HepG2 (cell line): ENCODE measurements at regions not wholly inside any gene's neighbourhood (a gene's known extent, or its start where the extent isn't known, plus 50 kb on each side); places are given as distances from the start of the nearest gene placed in this dataset.
A peak's percentile ranks its signal among the peaks of the same experiment; 100 is the strongest.

Experiments used
- HNRNPLL ChIP-seq: fragments of 200-400 bp; formaldehyde crosslinking; IDR thresholded peaks from 2 replicates; pipeline ENCODE4 v1.6.1; 2017; ENCODE audit warnings: mild to moderate bottlenecking, low read depth, low read length; ENCODE audit not compliant: poor library complexity, severe bottlenecking
- MED13 ChIP-seq: sonication (generic); formaldehyde crosslinking; IDR thresholded peaks from 2 replicates; pipeline ENCODE4 v1.5.0; 2020; ENCODE audit warnings: missing genetic modification reagents
- ONECUT2 ChIP-seq: sonication (generic); formaldehyde crosslinking; IDR thresholded peaks from 2 replicates; pipeline ENCODE4 v1.4.0; 2020; ENCODE audit warnings: missing genetic modification reagents
- RBFOX2 ChIP-seq: fragments of 200-400 bp; formaldehyde crosslinking; IDR thresholded peaks from 2 replicates; pipeline ENCODE4 v1.6.1; 2017; ENCODE audit warnings: low read depth, mild to moderate bottlenecking, low read length
- SRY ChIP-seq: sonication (generic); formaldehyde crosslinking; IDR thresholded peaks from 2 replicates; pipeline ENCODE4 v1.8.0; 2022; ENCODE audit warnings: mild to moderate bottlenecking, missing genetic modification reagents
- STAG1 ChIP-seq: sonication (generic); formaldehyde crosslinking; IDR thresholded peaks from 2 replicates; pipeline ENCODE4 v1.4.0; 2020; ENCODE audit warnings: missing genetic modification reagents
- TBP ChIP-seq: sonication (generic); formaldehyde crosslinking; IDR thresholded peaks from 2 replicates; pipeline ENCODE4 v1.5.0; 2020; ENCODE audit warnings: missing genetic modification reagents
- ZFX ChIP-seq: sonication (generic); formaldehyde crosslinking; IDR thresholded peaks from 2 replicates; pipeline ENCODE4 v1.4.0; 2020; ENCODE audit warnings: mild to moderate bottlenecking, low read depth, missing genetic modification reagents, moderate library complexity
- ZNF768 ChIP-seq: sonication (generic); formaldehyde crosslinking; IDR thresholded peaks from 2 replicates; pipeline ENCODE4 v1.4.0; 2020; ENCODE audit warnings: missing genetic modification reagents
- TF ChIP-seq, protein P1 (sequence below): sonication (generic); formaldehyde crosslinking; IDR thresholded peaks from 2 replicates; pipeline ENCODE4 v1.5.0; 2020; ENCODE audit warnings: mild to moderate bottlenecking, missing genetic modification reagents, moderate library complexity
- TF ChIP-seq, protein P2 (sequence below): sonication (generic); formaldehyde crosslinking; IDR thresholded peaks from 2 replicates; pipeline ENCODE4 v1.5.1; 2020; ENCODE audit warnings: mild to moderate bottlenecking, missing genetic modification reagents, moderate library complexity

- TF ChIP-seq, protein P1, sequence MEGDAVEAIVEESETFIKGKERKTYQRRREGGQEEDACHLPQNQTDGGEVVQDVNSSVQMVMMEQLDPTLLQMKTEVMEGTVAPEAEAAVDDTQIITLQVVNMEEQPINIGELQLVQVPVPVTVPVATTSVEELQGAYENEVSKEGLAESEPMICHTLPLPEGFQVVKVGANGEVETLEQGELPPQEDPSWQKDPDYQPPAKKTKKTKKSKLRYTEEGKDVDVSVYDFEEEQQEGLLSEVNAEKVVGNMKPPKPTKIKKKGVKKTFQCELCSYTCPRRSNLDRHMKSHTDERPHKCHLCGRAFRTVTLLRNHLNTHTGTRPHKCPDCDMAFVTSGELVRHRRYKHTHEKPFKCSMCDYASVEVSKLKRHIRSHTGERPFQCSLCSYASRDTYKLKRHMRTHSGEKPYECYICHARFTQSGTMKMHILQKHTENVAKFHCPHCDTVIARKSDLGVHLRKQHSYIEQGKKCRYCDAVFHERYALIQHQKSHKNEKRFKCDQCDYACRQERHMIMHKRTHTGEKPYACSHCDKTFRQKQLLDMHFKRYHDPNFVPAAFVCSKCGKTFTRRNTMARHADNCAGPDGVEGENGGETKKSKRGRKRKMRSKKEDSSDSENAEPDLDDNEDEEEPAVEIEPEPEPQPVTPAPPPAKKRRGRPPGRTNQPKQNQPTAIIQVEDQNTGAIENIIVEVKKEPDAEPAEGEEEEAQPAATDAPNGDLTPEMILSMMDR (CRISPR knock-in tag), result peak; percentile 46
- TF ChIP-seq ZNF768 (no peak), ZFX (CRISPR knock-in tag) (peak; percentile 14; the same call in 1 of the 2 replicates), ONECUT2 (CRISPR knock-in tag) (no peak), MED13 (CRISPR knock-in tag) (no peak), STAG1 (peak; percentile 22), RBFOX2 (0 out of 2 replicates have a peak, but pooled peaks have one; percentile 26), HNRNPLL (peak; percentile 38), SRY (CRISPR knock-in tag) (no peak), TBP (CRISPR knock-in tag) (no peak)
- TF ChIP-seq, protein P2, sequence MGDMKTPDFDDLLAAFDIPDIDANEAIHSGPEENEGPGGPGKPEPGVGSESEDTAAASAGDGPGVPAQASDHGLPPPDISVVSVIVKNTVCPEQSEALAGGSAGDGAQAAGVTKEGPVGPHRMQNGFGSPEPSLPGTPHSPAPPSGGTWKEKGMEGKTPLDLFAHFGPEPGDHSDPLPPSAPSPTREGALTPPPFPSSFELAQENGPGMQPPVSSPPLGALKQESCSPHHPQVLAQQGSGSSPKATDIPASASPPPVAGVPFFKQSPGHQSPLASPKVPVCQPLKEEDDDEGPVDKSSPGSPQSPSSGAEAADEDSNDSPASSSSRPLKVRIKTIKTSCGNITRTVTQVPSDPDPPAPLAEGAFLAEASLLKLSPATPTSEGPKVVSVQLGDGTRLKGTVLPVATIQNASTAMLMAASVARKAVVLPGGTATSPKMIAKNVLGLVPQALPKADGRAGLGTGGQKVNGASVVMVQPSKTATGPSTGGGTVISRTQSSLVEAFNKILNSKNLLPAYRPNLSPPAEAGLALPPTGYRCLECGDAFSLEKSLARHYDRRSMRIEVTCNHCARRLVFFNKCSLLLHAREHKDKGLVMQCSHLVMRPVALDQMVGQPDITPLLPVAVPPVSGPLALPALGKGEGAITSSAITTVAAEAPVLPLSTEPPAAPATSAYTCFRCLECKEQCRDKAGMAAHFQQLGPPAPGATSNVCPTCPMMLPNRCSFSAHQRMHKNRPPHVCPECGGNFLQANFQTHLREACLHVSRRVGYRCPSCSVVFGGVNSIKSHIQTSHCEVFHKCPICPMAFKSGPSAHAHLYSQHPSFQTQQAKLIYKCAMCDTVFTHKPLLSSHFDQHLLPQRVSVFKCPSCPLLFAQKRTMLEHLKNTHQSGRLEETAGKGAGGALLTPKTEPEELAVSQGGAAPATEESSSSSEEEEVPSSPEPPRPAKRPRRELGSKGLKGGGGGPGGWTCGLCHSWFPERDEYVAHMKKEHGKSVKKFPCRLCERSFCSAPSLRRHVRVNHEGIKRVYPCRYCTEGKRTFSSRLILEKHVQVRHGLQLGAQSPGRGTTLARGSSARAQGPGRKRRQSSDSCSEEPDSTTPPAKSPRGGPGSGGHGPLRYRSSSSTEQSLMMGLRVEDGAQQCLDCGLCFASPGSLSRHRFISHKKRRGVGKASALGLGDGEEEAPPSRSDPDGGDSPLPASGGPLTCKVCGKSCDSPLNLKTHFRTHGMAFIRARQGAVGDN, result peak; percentile 58
Observed at GRCh38 chr17:20908313-20909267, 134.2 kb downstream of the USP22 start (continued).
